ENCODE measurements at regions not wholly inside any gene's neighbourhood (a gene's known extent, or its start where the extent isn't known, plus 50 kb on each side); places are given as distances from the start of the nearest gene placed in this dataset.
"Not testable (repeated sequence)": the region's sequence is repeated elsewhere in the genome, so short reads cannot be mapped to it uniquely, and the experiment has no call there.

DNA sequence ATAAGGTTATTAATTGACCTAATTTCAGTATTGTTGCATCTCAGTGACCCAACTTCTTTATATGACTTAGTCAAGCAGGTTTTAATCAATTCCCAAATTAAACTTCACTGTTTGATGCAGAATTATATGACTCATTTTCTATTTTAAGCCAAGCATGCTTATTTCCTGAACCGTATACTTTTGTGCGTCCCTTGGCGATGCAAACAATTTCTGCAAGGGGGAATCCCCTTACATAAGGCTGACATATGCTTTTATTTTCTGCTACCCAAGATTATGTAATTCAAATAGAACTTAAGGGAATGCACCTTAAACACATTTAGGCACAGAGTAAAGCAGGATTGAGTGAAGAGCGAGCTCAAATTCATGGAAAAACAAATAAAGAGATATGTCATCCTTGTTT is 303.9 kb downstream of the PDCD6IP start:
- no peak for DNase-seq (ENCODE audit: low read depth in 4 of 4, low spot score in 2 of 4)

DNA sequence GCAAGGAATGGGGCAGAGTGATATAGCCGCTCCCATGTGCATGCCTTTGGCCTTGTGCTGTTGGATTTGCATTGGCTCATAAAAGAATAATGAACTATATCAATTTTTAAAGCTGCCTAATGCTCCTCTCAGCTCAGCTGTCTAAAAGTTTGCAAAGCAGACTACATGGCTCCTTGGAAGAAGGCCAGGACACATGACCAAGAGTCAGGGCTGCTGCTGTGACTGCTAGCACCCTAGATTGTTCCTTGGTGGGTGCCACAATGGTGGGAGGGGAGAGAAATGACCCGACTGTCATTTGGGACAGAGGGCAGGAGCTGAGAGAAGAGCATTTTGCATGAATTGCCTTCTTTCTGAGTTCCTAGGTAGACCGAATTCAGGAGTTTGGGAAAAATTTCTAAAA is 307.9 kb downstream of the PDCD6IP start:
- DNase-seq (ENCODE audit: low read depth in 4 of 4, low spot score in 2 of 4), result no peak

DNA sequence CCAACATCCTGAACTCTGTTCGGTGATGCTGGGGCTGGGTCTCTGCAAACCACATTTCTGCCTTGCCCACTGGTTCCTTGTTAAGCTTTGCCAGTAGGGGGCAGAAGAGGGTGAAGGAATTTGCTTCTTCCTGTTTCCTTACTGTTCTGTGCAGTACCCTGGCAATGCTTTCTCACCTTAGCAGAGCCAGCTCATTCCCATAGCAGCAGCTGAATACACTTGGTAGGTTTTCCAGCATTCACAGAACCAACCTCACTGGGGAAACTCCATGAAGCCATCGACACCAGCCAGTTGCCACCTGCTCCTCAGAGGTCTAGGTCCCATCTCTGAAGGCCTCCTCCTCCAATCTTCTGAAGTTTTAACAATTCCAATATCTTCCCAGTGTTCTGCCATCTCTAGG is 308.4 kb downstream of the PDCD6IP start:
- peak; percentile 9 to 33 (median 17) for DNase-seq (ENCODE audit: low read depth in 4 of 4, low spot score in 2 of 4)

DNA sequence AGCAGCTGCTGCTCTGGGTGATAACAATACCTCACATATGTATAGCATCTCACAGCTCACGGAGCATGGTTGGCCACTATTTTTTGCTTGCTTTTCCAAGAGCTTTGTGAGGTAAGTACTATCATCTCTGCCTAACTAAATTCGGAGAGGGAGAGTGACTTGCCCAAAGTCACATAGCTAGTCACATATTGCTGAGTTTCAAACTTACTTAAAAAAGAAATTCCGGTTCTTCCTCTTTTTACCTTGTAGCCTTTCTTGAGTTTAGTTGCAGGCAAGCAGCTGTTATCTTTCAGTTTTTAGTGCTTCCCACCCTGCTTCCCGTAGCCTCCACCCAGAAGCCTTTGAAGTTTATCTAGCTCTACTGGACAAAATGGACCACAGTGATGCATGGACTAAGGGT is 309.2 kb downstream of the PDCD6IP start:
- DNase-seq (ENCODE audit: low read depth in 4 of 4, low spot score in 2 of 4), result no peak

DNA sequence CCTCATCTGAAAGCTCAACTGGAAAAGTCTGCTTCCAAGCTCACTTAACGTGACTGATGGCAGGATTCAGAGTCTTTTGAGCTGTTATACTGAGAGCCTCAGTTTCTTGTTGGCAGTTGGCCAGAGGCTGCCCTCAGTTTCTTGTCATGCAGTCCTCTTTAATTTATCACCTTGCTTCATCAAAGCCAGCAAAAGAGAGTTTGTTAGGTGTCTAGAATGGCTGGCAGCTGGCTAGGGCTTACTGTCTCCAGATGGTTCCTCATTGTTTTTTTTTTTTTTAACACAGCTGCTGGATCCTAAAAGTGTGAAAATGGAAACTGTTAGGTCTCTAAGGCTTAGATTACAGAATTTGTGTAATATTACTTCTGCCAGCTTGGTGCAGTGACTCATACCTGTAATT is 310.6 kb downstream of the PDCD6IP start:
- DNase-seq (ENCODE audit: low read depth in 4 of 4, low spot score in 2 of 4), result no peak

DNA sequence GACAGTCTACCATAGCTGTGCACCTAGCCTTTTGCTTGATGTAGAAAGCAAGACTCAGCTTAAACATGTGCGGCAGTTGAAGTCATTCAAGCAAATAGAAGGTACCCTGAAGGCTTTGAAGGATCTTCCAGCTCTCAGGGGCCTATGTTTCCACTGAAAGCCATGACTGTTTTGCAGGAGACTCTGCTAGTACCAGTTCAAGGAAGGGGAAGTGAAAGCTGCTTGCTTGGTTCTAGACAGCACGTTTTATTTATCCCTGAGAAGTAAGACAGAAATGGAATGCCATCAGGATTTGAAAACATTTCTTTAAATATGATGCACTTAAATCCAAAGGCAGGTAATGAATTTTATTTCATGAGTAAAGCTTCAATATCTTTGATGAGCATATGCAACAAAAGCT is 311.4 kb downstream of the PDCD6IP start:
- no peak for DNase-seq (ENCODE audit: low read depth in 4 of 4, low spot score in 2 of 4)

DNA sequence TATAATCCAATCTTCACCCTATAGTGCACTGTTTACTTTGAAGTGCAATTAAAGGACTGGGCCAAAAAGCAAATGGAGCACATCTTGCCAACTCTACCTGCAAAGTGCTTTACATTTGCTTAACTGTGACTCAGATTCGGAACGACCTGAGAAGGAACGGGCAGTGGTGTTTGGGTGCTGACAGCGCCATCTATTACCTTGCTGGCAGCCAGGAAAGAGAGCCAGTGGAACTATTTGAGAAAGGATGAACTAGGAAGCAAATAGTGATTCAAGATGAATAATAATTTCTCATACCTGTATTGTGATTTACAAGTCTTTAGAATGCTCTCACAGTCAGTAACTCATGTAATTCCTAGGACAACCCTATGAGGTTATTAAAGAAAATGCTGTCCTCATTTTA is 312.9 kb downstream of the PDCD6IP start:
- no peak for DNase-seq (ENCODE audit: low read depth in 4 of 4, low spot score in 2 of 4)

DNA sequence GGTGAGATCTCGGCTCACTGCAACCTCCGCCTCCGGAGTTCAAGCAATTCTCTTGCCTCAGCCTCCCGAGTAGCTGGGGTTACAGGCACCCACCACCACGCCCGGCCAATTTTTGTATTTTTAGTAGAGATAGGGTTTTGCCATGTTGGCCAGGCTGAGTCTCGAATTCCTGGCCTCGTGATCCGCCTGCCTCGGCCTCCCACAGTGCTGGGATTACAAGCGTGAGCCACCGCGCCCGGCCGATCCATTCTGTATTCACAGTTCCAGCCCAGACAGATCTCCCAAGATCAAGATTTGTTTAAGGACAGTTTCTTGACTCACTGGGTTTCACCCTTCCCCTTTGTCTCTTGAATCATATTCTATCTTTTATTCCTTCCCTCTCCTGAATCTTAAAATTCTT is 313.8 kb downstream of the PDCD6IP start:
- not testable (repeated sequence) for DNase-seq (ENCODE audit: low read depth in 4 of 4, low spot score in 2 of 4)

DNA sequence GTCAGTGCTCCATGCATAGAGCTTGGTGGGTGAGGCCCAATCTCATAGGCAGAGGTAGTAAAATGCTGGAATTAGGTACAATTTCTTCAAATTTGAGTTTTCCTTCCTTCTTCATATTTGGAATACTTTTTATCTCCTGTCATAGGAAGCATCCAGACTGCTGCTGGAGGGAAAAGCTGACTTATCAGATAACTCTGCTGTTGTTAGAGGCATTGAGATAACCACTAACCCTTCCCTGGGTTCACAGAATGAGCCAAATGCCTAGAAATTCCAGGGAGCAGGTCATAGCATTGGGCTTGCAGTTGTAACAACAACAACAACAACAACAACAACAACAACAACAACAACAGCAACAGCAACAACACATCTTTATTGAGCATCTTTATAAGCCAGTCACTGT is 332.7 kb downstream of the PDCD6IP start:
- DNase-seq (ENCODE audit: low read depth in 4 of 4, low spot score in 2 of 4), result no peak

DNA sequence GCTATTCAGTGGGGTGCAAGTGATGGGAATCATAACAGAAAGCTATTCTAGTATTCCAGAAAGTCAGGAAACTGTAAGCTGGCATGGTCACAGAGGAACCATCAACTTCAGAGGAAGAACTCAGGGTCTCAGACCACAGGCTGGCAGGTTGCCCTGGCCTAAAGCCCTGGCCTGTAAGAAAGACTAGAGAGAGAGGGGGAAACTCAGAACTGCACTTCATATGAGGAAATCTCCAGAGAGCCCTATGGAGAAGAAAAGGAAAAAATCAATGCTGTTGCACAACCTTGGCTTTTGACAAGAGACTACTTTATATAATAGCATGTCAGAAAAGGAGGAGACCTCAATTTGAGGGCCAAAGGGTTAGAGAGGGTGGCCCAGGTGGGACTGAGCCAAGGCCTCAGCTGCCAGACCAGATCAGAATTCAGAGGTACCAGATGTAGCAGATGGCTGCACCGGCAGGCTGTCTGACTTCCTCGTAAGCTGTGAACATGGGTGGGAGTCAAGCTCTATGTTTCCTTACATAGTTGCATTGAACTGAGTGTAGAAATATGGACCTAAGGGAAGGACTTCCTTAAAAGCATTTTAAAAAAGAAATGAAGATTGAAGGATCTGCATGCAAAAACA is 333.8 kb downstream of the PDCD6IP start:
- no peak for DNase-seq (ENCODE audit: low read depth in 4 of 4, low spot score in 2 of 4)

DNA sequence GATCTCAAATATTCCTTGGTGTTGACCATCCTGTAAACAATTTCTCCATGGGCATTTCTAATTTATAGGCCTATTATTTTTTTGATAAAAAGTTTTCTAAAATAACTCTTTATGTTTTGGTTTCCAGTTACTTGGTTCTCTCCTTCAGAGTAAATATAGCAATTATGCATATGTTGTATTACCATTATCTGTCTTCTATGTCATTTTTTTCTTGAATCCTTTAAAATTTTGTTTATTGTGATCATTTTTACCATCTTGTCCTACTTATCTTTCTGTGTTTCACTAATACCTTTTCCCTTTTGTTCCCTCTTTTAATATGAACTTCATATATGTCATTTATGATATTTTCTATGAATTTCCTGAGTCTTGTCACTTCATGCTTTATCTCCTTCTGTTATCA is 341.1 kb downstream of the PDCD6IP start:
- no peak for DNase-seq (ENCODE audit: low read depth in 4 of 4, low spot score in 2 of 4)

DNA sequence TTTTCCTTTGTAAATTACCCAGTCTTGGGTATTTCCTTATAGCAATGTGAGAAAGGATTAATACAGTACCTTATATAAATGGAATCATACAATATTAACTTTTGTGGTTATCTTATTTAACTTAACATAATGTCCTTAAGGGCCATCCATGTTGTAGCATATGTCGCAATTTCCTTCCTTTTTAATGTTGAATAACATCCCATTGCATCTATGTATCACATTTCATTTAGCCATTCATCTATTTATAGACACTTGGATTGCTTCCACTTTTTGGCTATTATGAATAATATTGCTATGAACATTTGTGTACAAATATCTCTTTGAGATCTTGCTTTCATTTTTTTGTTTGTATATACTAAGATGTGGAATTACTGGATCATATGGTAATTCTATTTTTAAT is 342.2 kb downstream of the PDCD6IP start:
- no peak for DNase-seq (ENCODE audit: low read depth in 4 of 4, low spot score in 2 of 4)

DNA sequence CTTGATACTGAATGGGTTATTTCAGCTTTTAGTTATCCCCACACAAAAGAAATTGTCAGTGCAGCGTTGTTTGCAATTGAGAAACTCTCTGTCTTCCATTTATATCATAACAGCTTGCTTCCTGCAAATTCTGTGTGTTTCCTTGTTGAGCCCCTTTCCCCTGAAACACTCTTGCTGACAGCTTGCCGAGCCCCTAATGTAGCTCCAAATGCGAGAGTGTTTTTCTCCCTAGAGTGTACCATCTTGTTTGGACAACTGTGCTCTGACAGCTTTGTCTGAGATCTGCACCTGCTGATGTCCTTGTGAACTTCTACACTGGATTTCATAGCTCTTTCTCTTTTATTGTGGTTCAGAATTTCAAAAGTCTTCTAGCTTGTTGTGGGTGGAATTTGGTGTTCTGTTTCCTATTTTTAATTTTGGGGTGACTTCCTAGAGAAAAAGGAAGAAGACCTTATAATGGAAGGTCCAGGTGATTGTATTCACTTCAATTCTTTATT is 343.5 kb downstream of the PDCD6IP start:
- no peak for DNase-seq (ENCODE audit: low read depth in 4 of 4, low spot score in 2 of 4)

DNA sequence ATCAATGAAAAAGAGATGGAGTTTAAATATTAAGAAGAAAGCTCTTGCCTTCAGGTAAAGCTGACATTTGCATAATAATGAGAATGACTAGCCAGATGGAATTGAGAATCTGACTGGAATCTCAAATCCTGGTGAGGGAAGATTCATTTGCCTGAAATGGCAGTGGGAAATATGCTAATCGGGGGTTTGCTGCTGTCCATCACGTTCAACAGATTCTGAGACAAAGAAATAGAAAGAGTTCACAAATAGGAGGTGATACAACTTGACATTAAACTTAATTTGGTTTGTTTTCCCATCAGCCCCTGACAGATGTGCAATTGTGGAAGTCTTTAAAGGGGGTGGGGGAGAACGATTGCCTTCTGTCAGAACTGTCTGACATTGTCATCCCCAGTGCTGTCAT is 347.4 kb downstream of the PDCD6IP start:
- DNase-seq (ENCODE audit: low read depth in 4 of 4, low spot score in 2 of 4), result no peak

DNA sequence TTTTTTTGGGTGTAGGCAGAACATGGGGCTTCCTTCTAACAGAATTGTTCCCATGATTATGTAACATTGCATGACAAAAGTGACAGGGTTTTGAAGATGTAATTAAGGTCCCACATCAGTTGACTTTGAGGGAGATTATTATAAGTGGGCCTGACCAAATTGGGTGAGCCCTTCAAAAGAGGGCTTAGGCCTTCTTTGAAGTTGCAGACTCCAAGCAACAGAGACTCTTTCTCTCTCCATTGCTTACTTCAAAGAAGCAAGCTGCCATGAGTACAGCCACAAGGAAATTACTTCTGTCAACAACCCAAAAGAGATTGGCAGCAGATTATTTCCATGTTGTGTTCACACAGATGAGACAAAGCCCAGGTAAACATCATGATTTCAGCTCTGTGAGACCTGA is 348.2 kb downstream of the PDCD6IP start:
- no peak for DNase-seq (ENCODE audit: low read depth in 4 of 4, low spot score in 2 of 4)

DNA sequence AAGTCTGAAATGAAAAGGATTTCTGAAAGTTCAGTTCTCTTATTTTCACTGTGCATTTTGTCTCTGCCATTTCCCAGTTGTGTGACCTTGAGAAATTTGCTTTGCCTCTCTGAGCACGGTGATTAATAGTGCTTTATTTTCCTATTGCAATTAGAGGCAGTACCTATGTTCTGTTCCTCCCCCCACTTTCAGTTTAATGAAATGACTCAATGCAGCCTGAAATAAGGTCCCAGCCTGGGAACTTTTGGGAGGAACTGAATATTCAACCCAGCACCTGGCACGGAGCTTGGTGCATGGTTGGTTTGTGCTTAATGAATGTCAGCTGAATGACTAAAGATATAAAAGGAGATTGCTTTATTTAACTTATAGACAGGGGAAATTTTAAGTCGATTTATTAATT is 352.6 kb downstream of the PDCD6IP start:
- DNase-seq (ENCODE audit: low read depth in 4 of 4, low spot score in 2 of 4), result no peak

DNA sequence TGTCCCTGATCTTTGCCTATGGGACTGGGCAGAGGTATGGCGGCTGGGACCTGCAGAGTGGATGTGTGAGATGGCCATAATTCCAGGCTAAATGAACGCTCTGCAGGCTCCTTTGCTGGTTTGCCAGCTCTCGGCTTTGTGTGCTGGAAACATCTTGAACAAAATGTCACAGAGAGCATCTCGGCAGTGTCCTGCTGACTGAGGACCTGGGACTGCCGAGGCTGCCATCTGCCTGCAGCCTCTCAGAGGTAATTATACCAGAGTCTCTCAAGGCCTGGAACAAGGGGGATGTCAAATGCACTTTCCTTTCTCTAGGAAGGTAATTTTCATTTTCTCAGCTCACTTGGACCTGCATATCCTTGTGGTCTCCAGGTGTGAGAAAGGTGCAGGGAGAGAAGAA is 354.2 kb downstream of the PDCD6IP start:
- no peak for DNase-seq (ENCODE audit: low read depth in 4 of 4, low spot score in 2 of 4)

DNA sequence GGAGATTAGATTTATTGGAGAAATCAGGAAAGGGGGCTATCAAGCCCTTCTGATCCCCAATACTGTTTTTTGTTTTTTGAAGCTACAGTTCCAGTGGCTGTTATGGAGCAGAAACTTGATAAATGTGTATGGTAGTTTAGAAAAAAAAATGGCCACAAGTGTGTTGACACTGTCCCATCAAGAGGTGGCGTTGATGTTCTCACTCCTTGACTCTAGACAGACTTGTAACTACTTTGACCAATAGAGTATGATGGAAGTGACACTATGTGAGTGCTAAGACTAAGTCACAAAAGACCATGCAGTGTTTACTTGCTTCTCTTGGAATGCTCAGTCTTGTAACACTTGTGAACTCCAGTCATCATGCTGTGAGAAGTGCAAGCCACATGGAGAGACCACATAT is 356.7 kb downstream of the PDCD6IP start:
- no peak for DNase-seq (ENCODE audit: low read depth in 4 of 4, low spot score in 2 of 4)

DNA sequence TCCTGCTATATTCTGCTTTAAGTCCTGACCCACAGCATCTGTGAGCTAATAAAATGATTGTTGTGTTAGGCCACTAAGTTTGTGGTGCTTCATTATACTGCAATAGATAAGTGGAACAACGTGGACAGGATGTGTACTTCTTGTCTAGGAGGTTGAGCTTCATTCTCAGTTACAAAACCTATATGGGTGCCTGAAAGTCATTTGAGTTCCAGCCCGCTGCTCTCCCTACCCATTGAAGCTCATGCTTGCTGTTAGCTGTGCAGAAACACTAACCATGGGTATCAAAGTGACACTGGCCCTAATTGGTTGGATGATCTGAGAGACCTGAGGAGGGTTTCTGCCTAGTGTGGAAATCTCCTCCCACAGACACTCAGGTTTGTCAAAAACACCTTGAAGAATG is 357.2 kb downstream of the PDCD6IP start:
- DNase-seq (ENCODE audit: low read depth in 4 of 4, low spot score in 2 of 4), result no peak

DNA sequence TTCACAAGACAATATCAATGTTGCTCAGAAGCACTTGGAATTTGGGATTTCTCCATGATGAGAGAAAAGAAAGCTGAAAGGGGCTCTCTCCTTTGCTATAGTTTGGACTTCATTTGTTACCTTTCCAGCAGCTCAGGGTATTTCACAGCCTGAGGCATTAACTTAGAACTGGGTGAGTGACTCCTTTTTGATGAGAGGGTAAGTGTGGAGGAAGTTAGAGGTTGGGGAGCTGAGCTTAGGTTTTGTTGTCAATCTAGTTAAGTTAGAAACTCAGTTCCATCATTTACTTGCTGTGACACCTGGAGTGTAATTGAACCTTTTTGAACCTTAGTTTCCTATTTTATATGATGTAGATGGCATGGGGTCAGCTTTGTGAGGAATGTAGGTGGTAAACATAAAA is 359.1 kb downstream of the PDCD6IP start:
- no peak for DNase-seq (ENCODE audit: low read depth in 4 of 4, low spot score in 2 of 4)

DNA sequence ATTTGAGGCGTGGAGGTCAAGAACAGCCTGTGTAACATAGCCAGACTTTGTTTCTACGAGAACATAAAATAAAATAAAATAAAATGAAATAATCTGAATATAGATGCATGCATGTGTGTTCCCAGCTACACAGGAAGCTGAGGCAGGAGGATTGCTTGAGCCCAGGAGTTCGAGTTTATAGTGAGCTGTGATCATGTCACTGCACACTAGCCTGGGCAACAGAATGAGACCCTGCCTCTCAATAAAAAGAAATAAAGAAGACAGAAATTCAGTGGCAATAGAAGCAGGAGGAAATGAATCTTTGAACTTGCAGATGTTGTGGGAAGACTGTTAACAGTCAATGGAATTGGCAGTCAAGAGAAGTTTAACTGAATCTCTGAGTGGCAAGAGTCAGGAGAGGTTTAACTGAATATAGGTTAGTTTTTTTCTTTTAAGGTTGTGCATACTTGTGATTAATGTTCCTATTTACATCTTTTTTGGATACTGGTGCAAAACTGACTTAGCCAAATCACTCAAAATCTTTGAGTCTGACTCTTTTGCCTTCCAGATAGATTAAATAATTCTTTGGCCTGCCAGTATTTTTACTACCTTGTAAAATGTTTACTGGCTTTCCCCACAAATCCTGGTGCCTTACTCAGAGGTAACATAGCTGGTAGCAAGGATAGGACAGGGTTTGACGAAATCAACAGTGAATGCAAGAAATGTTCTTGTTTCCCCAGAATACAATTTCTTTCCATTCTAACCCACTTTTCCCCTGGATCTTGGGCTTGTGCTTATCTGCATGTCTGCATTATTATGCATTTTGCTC is 361.4 kb downstream of the PDCD6IP start:
- DNase-seq (ENCODE audit: low read depth in 4 of 4, low spot score in 2 of 4), result no peak

DNA sequence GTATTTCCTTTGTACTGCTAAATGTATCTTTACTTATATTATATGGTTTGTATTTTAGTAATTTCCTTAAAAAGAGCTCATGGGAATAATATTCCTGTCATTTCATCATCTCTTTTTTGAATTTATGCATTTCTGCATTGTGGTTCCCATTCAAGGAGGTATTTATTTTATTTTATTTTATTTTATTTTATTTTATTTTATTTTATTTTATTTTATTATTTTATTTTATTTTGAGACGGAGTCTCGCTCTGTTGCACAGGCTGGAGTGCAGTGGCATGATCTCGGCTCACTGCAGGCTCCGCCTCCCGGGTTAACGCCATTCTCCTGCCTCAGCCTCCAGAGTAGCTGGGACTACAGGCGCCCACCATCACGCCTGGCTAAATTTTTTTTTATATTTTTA is 371.2 kb downstream of the PDCD6IP start:
- DNase-seq (ENCODE audit: low read depth in 4 of 4, low spot score in 2 of 4), result not testable (repeated sequence)

Data from left renal cortex interstitium (tissue), 4 donors.